ENCODE measurements at regions not wholly inside any gene's neighbourhood (a gene's known extent, or its start where the extent isn't known, plus 50 kb on each side); places are given as distances from the start of the nearest gene placed in this dataset.

- no peak for DNase-seq
- no peak for ATAC-seq
- intact Hi-C loops (cut with DNase I): no loop called here
These were observed 110.4 kb upstream of the CFAP20DC start for GRCh38 chr3:59160133-59160746.

DNA sequence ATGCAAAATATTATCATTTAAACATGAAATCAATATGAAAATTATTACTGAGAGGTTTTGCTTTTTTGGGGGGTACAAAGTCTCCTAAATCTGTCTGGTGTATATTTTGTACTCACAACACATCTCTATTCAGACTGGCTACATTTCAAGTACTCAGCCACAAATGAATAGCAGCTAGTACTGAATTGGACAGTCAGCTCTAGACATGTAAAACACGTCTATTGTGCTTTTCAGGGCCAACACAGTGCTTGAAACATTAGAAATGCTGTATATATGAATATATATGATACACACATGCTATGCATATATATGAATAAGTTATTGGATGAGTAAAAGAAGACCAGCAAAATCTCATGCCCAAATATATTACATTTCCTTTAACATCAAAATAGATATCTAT lies 103.8 kb upstream of the CFAP20DC start:
- ATAC-seq (no peak), DNase-seq (no peak)
- intact Hi-C loops (cut with DNase I): loop anchor here in 1 of 2 donors (5.0 kb wide), 1 partner anchor 61 kb away; no protein-coding TSS in a partner anchor

DNA sequence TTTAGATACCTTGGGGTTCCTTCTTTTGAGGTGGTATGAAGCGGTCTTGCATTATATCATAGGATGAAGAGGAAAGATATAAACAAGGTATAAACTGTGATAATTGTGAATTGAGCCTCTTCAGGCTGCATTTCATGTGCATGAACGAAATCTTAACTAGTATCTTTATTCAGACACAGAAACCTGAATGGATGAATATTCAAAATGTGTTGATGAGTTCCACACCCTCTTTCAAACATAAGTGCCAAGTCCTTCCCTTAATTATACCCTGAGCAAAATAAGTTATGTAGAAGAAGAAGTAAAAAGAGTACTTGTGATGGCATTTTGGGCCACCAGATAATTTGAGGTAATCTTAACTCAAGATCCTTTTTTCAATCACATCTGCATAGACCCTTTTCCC lies 103.1 kb upstream of the CFAP20DC start:
- ATAC-seq (no peak), DNase-seq (no peak)
- intact Hi-C loops (cut with DNase I): loop anchor here in 1 of 2 donors (5.0 kb wide), 1 partner anchor 61 kb away; no protein-coding TSS in a partner anchor

- DNase-seq (no peak), ATAC-seq (no peak)
- intact Hi-C loops (cut with DNase I): loop anchor here in 1 of 2 donors (5.0 kb wide), 1 partner anchor 58 kb away; no protein-coding TSS in a partner anchor
These were observed 100.2 kb upstream of the CFAP20DC start for GRCh38 chr3:59150039-59150438.

- intact Hi-C loops (cut with DNase I): no loop called here
These were observed 99.3 kb upstream of the CFAP20DC start for GRCh38 chr3:59149166-59149565.

DNA sequence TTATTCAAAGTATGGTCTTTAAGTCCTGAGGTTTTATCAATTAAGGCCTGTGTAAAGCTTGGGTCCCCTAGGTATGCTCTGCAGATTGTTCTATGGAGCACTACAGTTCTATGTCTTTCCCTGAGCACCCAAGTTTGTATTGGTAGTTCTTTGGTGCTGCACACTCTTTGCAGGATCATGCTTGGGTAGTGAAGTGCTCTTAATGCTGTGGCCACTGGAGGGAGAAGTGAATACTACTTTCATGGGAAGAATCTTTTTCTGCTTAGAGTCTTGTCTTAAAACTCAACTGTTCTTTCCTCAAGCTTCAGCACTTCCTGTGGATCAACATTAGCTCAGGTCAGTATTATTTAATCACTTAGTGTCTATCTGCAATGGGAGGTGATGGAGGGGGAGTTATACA lies 93.6 kb upstream of the CFAP20DC start:
- DNase-seq (no peak), ATAC-seq (no peak)
- intact Hi-C loops (cut with DNase I): no loop called here

More at GRCh38 chr3:59149166-59149565, 99.3 kb upstream of the CFAP20DC start:
- ATAC-seq (no peak), DNase-seq (no peak)

DNA sequence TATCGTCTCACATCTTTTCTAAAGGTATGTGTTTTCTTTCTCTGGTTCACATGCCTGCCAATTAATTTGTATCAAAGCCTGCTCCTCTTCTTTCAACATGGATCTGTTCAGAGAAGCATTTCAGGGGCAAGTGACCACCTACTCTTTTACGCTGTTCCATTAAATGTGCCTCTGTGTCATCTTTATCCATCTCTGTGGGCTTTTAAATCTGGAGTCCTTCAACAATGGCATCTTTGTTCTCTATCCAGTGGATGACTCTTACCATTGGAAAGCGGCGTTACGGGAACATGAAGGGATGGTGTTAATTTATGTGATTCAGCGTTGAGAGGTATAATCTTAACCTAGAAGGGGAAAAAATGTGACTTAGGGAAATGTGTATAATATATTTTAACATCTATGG lies 92.7 kb upstream of the CFAP20DC start:
- intact Hi-C loops (cut with DNase I): no loop called here
- DNase-seq (no peak), ATAC-seq (no peak)

DNA sequence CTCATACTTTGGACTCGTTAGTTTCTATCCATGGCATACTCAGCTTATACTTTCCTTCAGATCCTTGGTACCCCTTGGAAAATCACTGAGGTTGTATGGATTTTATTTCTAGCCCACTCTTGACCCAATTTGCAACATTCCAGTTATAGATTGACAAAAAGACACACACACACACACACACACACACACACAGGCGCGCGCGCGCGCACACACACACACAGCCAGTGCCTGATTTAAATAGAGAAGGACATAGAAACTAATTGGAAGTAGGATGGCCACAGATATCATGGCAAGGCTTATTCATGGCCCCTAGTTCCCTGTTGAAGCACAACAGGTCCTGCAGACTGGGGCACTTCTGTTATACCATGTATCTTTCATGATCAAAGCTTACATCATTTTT lies 89.1 kb upstream of the CFAP20DC start:
- DNase-seq (no peak), ATAC-seq (no peak)
- intact Hi-C loops (cut with DNase I): no loop called here

DNA sequence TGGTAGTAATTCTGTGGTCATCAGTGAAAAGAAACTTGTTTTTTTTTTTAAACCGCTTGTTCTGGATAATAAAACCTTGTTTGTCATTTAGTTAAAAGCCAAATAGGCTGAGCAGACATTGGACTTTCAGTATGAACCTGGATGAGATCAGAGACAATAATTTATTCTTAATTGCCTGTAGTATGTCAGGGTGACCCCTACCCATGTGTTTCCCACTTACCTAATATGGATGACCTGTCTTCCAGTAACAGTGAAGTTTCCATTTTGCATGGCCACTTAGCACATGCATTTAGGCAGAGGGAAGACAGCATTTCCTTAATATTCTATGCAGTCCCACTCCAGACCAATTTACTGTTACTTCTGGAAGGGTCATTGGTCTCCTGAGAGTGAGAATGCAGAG lies 87.6 kb upstream of the CFAP20DC start:
- intact Hi-C loops (cut with DNase I): no loop called here
- ATAC-seq (no peak), DNase-seq (no peak)

- intact Hi-C loops (cut with DNase I): no loop called here
- no peak for ATAC-seq
- no peak for DNase-seq
These were observed 86.3 kb upstream of the CFAP20DC start for GRCh38 chr3:59136081-59136480.

GRCh38 chr3:59135096-59135495 lies 85.3 kb upstream of the CFAP20DC start:
- intact Hi-C loops (cut with DNase I): no loop called here
- no peak for ATAC-seq
- DNase-seq: no peak

DNA sequence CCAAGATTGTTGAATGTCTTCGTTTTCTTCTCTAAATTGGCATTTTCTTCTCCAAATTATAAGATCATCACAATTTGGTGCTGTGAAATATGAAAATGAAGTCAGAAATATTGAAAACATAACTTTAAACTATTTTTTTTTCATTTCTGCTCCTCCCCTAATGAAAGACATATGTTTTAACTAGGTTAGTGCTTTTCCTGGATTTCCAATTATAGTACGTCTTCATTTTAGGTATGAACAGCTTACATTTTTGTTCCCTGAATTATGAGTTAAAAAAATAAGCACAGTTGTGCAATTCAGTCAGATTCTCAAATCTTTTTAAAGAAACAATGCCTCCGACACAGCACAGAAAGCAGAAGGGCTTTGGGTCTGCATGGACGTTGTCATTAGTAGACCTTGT lies 83.5 kb upstream of the CFAP20DC start:
- no peak for ATAC-seq
- no peak for DNase-seq
- intact Hi-C loops (cut with DNase I): no loop called here

DNA sequence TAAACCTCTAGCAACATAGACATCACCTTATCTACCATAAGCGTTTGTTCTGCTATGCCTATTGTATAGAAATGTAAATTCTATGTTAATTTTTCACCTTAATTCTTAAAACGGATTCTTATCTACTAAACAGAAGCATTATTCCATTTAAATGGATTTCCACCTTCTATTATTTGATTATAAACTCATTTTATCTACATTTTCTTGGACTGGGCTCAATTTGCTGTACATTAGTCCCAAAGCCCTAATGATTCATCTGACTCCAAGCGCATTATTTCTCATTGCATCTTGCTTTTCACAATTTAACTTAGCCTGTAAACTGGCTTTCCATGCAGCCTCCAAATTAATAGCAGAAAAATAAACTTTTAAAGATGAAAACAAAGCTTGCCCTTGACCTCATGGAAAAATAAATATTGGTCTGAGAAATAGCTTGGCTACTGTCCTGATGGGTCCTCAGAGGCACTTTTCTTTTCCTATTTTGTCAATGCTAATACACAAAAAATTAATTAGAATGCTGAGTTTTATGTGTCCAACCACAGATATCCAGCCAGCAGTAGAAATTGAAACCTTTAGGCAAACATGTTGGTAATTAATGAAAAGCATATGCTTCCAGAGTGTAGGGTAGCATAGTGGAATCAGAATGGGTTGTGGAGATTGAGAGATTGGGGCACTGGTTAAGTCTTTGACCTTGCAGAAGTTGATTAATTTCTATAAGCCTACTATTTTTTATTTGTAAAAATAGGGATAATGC lies 81.4 kb upstream of the CFAP20DC start:
- ATAC-seq (no peak), DNase-seq (no peak)
- intact Hi-C loops (cut with DNase I): no loop called here

- no peak for ATAC-seq
- intact Hi-C loops (cut with DNase I): no loop called here
- DNase-seq: no peak
These were observed 78.9 kb upstream of the CFAP20DC start for GRCh38 chr3:59128685-59129084.

DNA sequence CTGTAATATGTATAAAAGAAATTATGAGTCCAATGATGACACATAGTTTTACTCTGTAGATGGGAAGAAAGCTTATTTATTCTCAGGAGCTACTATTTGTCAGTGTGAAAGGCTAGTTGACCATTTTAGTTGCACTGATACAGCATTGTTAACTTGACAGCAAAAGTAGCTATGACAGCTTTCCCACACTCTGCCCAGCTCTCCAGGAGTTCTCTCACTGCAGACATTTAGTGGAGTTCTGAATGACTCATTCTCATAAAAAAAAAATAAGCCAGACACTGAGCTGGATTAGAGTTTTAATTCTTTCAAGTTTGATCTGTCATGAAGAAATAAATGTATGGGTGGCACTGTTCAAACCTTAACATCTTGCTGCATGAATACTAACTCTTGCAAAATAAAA lies 77.2 kb upstream of the CFAP20DC start:
- intact Hi-C loops (cut with DNase I): no loop called here
- peak in 1 of 2 donors; percentile 65 for ATAC-seq
- no peak for DNase-seq

- ATAC-seq (no peak), DNase-seq (no peak)
- intact Hi-C loops (cut with DNase I): no loop called here
These were observed 76.6 kb upstream of the CFAP20DC start for GRCh38 chr3:59126446-59126845.

- intact Hi-C loops (cut with DNase I): no loop called here
- no peak for DNase-seq
- no peak for ATAC-seq
These were observed 71.7 kb upstream of the CFAP20DC start for GRCh38 chr3:59121346-59122144.

- DNase-seq (no peak), ATAC-seq (no peak)
- intact Hi-C loops (cut with DNase I): no loop called here
These were observed 69.1 kb upstream of the CFAP20DC start for GRCh38 chr3:59118928-59119327.

- intact Hi-C loops (cut with DNase I): no loop called here
- ATAC-seq (no peak), DNase-seq (no peak)
These were observed 67.6 kb upstream of the CFAP20DC start for GRCh38 chr3:59117396-59117795.

DNA sequence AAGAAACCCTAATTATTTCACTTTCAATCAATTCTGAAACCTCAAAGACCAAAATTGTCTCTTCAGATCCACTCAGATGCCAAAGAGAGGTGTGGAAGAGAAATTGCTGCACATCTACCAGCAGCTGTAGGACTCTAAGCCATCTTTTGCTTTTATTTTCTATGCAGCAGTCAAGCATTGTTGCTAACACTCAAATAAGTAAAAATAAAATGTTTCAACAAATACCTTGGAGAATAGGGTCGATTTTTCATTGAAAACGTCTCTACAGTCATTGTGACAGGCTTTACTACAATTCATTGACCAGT lies 66.4 kb upstream of the CFAP20DC start:
- no peak for DNase-seq
- ATAC-seq: no peak
- intact Hi-C loops (cut with DNase I): no loop called here
